ENCODE measurements at regions not wholly inside any gene's neighbourhood (a gene's known extent, or its start where the extent isn't known, plus 50 kb on each side); places are given as distances from the start of the nearest gene placed in this dataset.
"Not testable (repeated sequence)": the region's sequence is repeated elsewhere in the genome, so short reads cannot be mapped to it uniquely, and the experiment has no call there.

DNA sequence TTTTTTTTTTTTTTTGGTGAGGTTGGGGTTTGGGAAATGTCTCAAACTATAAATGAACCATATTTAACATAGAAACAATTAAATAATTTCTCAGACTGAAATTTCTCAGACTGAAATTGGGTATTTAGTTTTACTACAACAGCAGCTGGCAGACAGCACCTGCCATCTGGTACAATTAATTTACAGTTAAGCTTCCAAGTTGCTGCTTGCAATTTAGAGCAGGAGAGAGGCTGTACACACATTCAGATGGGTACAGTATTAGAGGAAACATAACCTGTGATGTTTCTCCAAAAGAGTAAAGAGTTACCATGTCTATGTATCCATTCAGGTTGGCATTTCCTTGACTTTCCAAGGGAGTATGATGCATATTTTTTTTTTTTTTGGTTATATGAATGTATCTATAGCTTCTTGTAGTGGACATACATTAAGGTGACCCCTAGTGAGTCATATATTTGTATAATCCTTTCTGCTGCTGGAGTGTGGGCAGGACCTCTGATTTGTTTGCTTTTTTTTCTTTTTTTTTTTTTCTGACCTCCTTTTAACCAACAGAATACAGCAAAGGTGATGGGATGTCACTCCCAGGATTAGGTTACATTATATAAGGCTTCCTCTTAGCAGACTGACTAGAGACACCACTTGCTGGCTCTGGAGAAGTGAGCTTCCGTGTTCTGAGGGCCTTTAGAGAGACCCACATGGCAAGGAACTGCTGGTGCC is 201.7 kb downstream of the PTH2R start:
- DNase-seq (ENCODE audit: low read depth) = no peak

DNA sequence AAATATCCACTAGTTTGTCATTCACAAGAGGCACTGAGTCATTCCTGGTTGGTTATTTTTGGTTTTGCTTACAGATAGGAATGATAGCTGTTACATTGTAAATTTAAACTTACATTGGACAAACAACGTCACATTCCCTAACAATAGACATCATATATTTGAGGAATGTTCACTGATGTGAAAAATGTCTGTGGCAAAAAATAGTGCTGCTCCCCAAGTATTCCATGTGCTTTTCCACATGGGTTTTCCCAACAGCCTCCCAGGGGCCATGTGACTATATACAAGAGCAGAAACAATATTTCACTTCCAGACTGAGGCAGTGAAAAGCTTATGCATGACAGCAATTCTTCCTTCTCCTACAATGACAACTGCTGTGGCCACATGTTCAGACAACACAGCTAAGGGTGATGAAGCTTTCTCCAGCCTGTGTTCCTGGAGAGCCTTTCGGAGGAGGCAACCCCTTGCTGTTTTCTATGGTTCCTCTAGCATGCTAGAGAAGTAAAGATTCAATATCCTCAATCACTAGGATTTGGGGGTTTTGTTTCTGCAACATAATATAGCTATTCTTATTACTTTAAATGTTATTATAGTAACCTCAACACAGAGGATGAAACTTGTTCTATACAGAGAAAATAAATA is 202.7 kb downstream of the PTH2R start:
- no peak for DNase-seq (ENCODE audit: low read depth)

DNA sequence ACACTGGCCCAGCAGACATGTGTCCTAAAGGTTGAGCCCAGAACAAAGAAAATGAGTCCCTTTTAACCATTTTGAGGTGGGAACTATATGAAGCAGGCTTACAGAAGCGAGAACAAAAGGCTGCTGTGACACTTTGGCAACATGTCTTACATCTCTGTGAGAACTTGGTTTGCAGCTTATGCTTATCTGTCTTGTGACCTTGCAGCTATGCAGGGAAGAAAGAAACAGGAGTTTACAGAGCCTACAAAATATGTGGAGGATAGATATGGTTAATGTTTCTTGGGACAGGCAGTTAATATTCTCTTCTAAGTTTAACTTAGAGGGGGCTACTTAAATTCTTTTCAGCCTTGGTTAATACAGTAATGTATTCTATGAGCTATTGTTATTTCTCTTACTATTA is 209.1 kb downstream of the PTH2R start:
- not testable (repeated sequence) for DNase-seq (ENCODE audit: low read depth)

DNA sequence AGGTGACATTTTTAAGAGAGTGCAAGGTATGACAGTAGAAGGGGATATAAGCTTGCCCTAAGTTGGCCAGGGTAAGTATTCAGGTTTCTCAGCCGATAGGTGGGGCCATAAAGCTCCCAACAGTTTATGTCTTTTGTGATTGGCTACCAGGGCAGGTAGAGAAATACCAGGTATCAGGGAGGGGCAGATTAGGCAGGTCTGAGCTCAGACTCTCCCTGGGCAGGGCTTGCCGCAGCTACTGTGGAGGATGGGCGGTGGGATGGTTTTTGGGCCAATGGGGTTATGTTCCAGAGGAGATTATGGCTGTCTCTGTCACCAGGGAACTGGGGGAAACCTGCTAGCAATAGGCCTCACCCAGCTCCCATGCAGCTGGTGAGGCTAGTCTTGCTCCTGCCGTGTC is 211.6 kb downstream of the PTH2R start:
- DNase-seq (ENCODE audit: low read depth) = no peak

DNA sequence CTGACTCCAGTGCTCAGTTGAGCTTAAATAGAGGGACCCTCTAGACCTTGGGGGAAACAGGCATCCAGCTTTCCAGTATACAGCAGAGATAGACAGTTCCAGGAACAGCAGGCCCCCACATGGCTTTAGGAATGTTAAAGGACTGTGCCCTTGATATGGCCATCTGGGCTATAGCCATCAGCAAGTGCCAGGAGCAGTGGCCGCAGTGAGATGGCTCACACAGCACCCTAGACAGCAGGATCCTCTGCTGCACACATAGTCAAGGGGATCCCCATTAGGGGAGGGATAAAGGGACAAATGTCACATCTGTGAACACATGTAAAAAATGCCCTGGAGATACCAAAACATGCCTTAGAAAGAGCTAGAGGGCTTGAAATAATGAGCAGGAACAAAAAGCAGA is 213.4 kb downstream of the PTH2R start:
- DNase-seq (ENCODE audit: low read depth) = no peak

DNA sequence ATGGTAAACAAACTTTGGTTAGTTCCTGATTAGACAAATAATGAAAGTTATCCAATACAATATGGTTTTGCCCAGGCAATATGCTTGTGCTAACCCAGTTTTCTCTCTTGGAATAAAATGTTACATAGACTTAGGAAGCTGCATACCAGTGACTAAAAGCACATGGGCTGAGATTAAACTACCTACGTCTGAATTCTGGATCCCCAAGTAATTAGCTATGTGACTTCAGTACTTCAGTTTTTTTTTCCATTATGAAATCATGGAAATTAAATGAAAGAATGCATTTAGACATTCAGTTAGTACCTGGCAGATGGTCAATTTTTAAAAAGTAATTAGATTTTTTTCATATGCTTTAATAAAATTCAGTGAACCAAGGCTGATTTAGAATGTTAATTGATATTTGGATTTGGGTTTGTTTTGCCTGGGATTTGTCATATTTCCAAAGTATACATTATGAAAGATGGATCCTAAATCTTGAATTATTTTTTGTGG is 213.9 kb downstream of the PTH2R start:
- DNase-seq (ENCODE audit: low read depth) = no peak

DNA sequence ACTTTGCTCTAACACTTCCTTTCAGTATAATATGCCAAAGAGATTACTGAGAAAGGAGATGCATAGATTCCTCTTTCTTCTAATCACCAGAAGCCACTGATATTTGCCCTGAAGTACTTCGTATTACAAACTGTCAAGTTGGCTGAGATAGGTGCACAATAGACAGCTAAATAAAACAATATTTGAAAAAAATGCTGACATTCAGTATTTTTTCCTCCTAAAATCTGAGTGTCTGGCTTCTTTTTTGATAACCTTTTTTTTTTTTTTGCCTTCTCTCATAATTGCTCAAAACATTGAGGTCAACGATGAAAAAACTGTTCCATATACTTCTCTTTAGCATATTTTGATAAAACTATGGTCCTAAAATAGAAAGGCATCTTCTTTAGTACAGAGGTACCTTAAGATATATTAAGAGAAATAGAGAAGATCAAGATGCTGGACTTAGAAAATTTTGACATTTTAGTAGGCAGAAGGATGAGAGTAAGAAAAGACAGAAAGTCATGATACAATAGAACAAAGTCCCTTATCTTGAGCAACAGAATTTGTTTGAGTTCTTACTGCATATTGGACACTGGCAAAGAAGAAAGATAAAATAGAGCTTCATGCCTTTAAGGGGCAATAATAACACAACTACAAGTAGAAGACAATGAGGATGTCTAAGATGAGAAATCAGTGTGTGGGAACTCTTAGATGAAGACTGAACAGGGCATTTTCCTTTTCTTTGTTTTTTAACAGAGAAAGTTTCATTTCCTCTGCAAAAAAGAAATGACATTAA is 220.7 kb downstream of the PTH2R start:
- DNase-seq (ENCODE audit: low read depth) = no peak

DNA sequence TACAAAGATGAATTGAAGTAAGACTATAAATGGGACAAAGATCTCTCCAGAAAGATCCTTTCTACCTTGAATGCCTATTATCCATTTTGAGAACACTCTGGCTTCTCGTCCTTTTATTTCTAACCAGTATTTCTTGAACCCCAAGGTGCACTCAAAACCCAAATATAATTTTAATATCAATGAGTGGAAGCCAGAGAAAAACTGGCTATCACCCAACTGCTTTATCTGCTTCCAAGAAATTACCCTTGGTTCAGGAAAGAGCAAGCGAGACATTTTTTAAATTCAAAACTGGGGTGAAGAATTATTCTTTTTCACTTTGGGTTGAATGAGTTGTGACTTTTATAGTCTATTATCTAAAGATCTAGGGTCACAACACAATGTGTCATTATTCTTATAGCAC is 221.3 kb downstream of the PTH2R start:
- DNase-seq (ENCODE audit: low read depth) = no peak

DNA sequence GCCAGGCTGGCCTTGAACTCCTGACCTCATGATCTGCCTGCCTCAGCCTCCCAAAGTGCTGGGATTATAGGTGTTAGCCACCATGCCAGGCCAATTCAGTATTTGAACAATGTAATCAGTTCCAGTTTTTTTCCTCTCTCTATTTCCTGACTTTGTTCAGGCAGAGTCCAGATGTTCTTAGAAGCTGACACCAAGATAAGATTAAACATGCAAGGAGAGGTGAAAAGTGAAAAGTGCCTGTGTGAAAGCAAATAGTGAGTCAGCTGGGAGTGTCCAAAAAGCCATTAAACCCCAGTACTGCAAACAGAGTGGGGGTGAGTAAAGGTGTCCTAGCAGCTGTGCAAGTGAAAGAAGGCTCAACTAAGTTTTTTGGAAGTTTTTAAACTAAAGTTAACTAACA is 231.5 kb downstream of the PTH2R start:
- DNase-seq (ENCODE audit: low read depth) = no peak

DNA sequence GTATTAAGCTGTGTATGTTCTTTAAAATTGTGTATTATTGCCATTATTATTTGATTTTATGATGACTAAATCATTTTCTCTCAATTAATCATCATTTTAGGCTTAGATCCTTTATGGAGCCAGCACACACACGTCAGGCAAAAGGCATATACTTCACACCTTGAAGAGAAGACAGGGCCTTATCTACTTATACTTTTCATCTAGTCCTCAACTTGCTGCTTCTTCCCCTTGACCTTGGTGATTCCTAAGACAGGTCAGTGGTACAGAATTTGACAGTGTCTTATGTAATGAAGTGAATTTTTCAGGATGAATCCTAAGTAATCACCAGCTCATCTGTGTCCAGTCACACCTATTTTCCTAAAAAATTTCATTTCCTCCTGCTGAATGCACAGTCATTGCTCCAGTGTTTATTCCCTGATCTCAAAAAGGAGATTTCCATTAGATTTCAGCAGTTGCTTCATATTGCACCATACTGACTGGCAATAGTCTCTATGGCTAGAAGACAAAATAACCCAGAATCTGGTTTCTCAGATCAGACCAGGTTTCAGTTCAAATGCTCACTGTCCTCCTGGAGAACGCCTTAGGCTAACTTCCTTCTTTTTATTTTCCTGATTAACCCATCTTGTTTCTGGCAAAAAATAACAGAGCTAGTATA is 235.7 kb downstream of the PTH2R start:
- DNase-seq (ENCODE audit: low read depth) = no peak

DNA sequence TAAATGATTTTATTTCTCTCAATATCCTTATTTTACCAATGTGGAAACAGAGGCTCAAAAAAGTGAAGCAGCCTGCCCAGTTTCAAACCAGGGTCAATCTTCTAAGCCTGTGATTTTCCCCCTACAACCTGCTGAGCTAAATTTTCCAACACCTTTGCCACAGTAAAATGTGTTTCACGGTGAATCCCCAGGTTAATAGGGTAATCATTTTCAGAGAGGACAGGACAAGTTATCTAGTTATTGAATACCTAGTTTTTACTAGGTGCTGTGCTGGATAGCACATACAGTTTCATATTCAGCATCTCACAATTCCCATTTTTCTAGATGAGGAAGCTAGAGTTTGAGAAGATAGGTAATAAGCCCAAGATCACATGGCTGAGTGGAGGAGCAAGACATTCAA is 236.6 kb downstream of the PTH2R start:
- no peak for DNase-seq (ENCODE audit: low read depth)

DNA sequence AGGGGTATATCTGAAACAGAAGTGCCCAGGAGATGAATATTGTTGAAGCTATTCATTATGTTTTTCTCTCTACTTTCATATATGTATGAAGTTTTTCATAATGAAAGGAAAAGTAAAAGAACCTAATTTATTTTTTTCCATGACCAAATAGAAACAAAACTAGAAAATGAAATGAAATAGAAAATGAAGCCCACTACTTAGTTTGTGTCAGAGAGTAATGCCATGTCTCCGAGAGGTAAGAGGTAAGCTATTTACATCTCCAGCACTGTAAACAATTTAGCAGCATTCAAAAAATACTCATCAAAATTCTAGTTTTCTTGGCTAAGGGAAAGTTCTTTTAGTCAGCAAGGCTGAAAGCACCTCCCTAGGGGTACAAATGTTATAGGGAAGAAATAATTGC is 238.6 kb downstream of the PTH2R start:
- no peak for DNase-seq (ENCODE audit: low read depth)

DNA sequence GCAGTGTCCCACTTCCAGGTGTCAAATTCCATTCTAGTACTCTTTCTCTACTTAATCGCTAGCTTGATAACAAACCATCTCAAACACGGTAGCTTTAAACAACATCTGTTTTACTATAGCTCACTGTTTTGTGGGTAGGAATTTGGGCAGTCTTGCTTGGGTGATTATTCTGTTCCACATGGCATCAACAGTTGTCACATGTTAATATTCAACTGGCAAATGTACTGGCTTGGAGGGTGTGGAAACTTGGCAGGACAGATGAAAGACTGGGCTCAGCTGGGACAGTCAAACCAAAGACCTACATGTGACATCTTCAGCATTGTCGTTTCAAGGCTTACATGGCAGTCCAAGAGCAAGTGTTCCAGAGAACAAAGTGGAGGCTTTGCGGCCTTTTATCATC is 241.8 kb downstream of the PTH2R start:
- no peak for DNase-seq (ENCODE audit: low read depth)

DNA sequence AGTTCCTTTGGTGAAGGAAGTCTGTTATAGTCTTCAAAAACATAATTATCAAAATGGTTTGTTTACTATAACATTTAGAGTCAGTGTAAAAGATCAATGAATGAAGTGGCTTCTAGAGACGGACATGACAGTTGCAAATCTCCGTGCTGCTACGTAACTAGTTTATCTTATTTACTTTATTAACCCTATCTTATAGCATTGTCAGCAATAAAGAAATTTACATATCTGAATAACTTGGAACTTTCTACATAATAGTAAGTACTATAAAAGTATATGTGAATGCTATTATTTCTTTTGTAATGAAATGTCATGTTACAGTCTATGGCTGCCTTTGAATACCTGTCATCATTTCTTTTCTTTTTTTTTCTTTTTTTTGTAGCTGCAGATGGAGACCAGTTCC is 246.8 kb downstream of the PTH2R start:
- DNase-seq (ENCODE audit: low read depth) = no peak

DNA sequence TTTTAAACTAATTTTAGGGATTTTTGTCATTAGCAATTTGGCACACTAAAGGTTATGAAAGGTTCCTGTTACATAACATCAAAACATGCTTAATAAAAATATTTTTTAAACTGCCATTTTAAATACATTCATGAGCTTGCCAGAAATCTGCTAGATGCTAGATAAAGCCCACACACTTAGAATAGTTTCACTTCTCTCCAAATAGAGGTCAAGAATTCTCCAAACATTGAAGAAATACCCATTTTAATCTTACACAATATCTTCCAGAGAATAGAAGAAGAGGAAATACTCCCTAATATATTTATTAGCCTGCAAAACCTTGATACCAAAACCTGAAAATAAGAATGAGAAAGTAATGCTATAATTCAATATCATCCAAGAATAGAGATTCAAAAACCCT is 247.5 kb downstream of the PTH2R start:
- no peak for DNase-seq (ENCODE audit: low read depth)

DNA sequence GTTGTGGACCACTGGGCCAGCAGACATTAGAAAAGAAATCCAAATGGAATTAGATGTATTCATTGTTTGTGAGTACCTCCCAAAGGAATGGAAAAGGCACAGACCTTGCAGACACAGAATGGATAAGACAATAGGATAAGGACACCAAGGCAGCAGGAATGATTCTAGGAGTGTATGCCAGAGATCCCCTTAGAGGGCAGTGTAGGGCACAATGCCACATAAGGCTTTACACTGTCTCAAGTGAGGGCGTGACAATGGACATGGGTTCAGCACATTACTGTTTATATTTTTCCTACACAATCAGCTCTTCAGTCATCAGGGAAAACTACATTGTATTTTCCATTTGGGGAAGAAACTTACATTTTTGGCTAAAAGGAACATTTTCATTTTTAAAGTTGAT is 250.9 kb downstream of the PTH2R start:
- no peak for DNase-seq (ENCODE audit: low read depth)

DNA sequence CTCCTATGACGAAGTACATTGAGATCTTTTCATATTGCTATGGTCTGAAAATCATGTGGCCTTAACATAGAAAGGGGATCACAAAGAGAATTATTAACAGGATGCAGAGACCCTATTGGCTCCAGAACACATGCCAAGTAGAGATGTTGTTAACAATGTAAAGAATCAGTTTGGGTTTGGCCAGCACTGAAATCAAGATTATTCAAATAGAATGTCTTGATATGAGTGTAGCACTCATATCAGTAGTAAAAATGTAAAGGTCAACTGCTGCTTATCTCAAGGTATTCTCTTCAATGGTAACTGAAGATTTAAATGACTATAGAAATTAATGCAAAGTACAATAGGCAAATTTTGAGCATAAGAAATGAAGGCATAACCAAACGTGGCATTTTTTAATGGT is 262.8 kb downstream of the PTH2R start:
- no peak for DNase-seq (ENCODE audit: low read depth)

DNA sequence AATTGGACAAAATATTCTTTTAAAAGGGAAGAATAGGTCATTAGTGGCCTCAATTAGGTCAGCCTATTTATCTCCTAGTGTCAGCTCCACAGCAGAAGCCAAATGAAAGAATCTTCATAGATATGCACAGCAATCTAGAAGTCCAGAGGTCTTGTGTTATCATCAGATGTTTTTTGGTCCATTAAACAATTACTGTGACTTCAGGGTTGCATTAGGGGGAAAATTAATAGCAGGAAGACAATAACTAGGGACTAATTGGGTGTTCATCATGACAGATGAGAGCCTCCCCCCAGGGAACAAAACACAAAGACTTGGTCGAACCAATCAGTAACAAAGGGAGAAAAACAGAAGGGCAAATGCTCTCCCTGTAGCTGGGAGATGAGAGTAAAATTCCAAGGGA is 264.7 kb downstream of the PTH2R start:
- DNase-seq (ENCODE audit: low read depth) = no peak

DNA sequence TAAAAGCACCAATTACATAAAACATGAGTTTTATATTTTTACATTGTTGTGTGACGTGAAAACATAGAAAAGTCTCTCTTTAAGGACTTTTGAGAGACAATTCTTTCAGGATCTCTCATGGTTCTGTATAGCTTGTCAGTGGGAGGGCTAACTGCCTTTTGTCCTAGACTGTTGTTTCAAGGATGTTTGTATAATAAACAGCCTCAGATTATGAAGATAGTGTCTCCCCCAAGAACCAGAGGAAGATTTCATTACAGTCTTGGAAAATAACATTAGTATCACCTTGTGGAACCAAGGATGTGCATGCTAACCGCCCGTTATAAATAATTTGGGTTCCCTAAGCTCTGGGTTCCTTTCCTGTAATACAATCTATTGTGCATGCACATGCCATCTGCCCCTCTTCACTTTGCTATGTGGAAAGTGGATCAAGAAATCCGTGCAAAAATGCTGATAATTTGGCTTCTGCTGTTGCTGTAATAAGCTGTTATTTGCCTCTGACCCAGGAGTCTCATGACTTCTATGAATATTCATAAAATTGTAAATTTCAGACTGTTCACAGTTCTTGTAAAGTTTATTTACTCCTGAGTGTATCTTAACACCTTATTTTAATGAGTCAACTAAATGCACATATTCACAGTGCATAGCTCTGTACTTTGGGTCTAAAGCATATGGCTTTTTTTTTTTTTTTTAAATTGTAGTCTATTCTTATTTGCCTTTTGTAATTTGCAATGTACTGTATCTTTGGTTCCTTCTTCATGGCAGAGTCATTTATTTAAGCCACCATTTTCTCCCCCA is 265.5 kb downstream of the PTH2R start:
- DNase-seq (ENCODE audit: low read depth) = no peak

DNA sequence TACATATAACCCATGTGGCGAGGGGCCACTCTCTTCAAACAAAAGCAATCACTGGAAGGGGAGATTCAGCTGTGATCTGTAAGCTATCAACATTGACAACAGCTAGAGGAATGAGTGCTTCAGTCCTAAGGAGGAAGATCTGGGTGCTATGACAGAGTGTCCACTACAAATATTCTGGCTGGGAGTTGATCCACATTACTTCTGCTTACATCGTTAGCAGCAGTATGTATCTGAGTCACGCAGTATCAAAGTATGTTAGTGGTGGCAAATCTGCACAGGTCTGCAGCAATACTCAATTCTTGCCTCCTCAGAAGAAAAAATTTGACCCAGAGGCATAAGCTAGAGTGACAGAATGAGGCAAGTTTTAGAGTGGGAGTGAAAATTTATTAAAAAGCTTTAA is 267.0 kb downstream of the PTH2R start:
- no peak for DNase-seq (ENCODE audit: low read depth)

DNA sequence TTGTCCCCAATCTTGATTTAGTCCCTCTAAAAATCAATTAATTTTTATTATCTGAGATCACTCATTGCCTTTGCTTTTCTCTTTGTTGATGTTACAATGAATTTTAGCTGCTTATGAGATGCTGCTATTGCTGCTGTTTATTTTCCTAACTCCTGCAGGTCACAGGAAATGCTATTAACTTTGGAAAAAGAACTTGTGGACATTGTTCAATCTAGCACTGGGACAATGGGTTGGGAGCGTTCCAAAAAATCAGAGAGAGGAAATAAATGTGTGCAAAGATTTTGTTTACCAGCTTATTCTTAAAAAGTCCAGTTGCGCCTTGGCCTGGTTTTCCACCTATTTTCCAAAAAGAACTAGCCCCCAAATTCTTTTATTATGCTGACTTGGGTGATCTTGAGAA is 268.3 kb downstream of the PTH2R start:
- DNase-seq (ENCODE audit: low read depth) = no peak

DNA sequence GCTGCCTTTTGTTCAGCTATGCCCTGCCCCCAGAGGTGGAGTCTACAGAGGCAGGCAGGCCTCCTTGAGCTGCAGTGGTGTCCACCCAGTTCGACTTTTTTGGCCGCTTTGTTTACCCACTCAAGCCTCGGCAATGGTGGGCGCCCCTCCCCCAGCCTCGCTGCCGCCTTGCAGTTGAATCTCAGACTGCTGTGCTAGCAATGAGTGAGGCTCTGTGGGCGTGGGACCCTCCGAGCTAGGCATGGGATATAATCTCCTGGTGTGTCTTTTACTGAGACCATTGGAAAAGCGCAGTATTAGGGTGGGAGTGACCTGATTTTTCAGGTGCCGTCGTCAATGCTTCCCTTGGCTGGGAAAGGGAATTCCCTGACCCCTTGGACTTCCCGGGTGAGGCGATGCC is 279.3 kb downstream of the PTH2R start:
- DNase-seq (ENCODE audit: low read depth) = not testable (repeated sequence)
